HCT116 (cell line): ENCODE measurements at regions not wholly inside any gene's neighbourhood (a gene's known extent, or its start where the extent isn't known, plus 50 kb on each side); places are given as distances from the start of the nearest gene placed in this dataset.

Source experiments
- ATAC-seq: fragments of 200-7000 bp; cut with Tn5 transposase; 2 replicates; pipeline ENCODE4 v1.9.1; 2020; ENCODE audit warnings: mild to moderate bottlenecking, moderate library complexity
- BruUV-seq: library from RNA; stranded (reverse); fragments of 400-500 nt; replicated peaks from 2 replicates; lab custom pipeline; 2021; lab: Mats Ljungman, UMichigan
- CTCF ChIA-PET: fragments of 300-600 bp; sonication (Branson Sonifier 250); formaldehyde crosslinking; loops from one replicate; lab custom pipeline; 2021; ENCODE audit warnings: antibody characterized with exemption; lab: Charles Lee
- POLR2A ChIA-PET: fragments of 300-600, 350-600 bp; sonication (Branson Sonifier 250); formaldehyde crosslinking; loops from one replicate; lab custom pipeline; 2021; ENCODE audit warnings: antibody characterized with exemption; lab: Charles Lee
- RAD21 ChIA-PET, 2 experiments: fragments of 300-600 bp; sonication (Branson Sonifier 250); formaldehyde crosslinking; loops; one replicate each; lab custom pipeline; 2023; ENCODE audit warnings: low total read pairs in 2 of 2; ENCODE audit not compliant: uncharacterized antibody in 2 of 2, unreplicated experiment in 2 of 2, low non-redundant PET in 1 of 2; lab: Charles Lee
- DNase-seq: peaks from one replicate; pipeline ENCODE4 v3.0.0-alpha.2; 2010; ENCODE audit warnings: low read depth, low spot score
- H2AFZ ChIP-seq: fragments of 200-600 bp; shearing (Covaris generic), sonication (generic); 2 replicates; pipeline ENCODE4 v1.6.1; 2017; ENCODE audit warnings: low read depth, mixed run types, mixed read lengths, antibody characterized with exemption, low read length; ENCODE audit not compliant: poor library complexity, severe bottlenecking
- H3K27ac ChIP-seq: 2 replicates; pipeline ENCODE4 v1.5.1; 2012; ENCODE audit warnings: low read depth, low read length
- H3K27me3 ChIP-seq: fragments of 200-600 bp; sonication (generic); 2 replicates; pipeline ENCODE4 v1.6.1; 2016; ENCODE audit warnings: mixed run types, low read length, mixed read lengths; ENCODE audit not compliant: insufficient read depth
- H3K36me3 ChIP-seq, 2 experiments: fragments of 200-500 bp in 1 of 2; fragments of 200-600 bp in 1 of 2; sonication (Bioruptor generic) in 1 of 2; sonication (generic) in 1 of 2; 2 replicates each; pipeline versions ENCODE4 v1.5.1 to v1.6.1; 2014 to 2016; ENCODE audit warnings: low read length in 2 of 2, inconsistent platforms in 1 of 2, mixed read lengths in 1 of 2, mixed run types in 1 of 2; ENCODE audit not compliant: insufficient read depth in 2 of 2, control insufficient read depth in 1 of 2
- H3K4me1 ChIP-seq, 2 experiments: fragments of 200-600 bp in 1 of 2; sonication (generic) in 1 of 2; 2 replicates each; pipeline versions ENCODE4 v1.5.1 to v1.6.1; 2012 to 2017; ENCODE audit warnings: low read length in 2 of 2, inconsistent platforms in 1 of 2, mild to moderate bottlenecking in 1 of 2, mixed read lengths in 1 of 2, mixed run types in 1 of 2, moderate library complexity in 1 of 2; ENCODE audit not compliant: insufficient read depth in 2 of 2, control insufficient read depth in 1 of 2
- H3K4me2 ChIP-seq: fragments of 200-600 bp; sonication (generic); 2 replicates; pipeline ENCODE4 v1.6.1; 2017; ENCODE audit warnings: mixed run types, low read length, mixed read lengths
- H3K4me3 ChIP-seq, 2 experiments: fragments of 200-600 bp in 1 of 2; sonication (generic) in 1 of 2; replicated peaks in 1 of 2; 2 replicates each; pipeline ENCODE4 v1.5.1; 2011 to 2016; ENCODE audit warnings: low read length in 2 of 2, control low read depth in 1 of 2, low read depth in 1 of 2, mild to moderate bottlenecking in 1 of 2, mixed read lengths in 1 of 2, mixed run types in 1 of 2
- H3K79me2 ChIP-seq: fragments of 200-600 bp; sonication (generic); 2 replicates; pipeline ENCODE4 v1.6.1; 2017; ENCODE audit warnings: mild to moderate bottlenecking, mixed run types, low read length, moderate library complexity, mixed read lengths; ENCODE audit not compliant: insufficient read depth
- H3K9ac ChIP-seq: fragments of 200-600 bp; sonication (generic); 2 replicates; pipeline ENCODE4 v1.6.1; 2016; ENCODE audit warnings: low read length, mixed read lengths
- H3K9me2 ChIP-seq: fragments of 200-600 bp; sonication (generic), shearing (Covaris generic); 2 replicates; pipeline ENCODE4 v1.6.1; 2017; ENCODE audit warnings: mixed run types, mild to moderate bottlenecking, moderate library complexity; ENCODE audit not compliant: insufficient read depth
- H3K9me3 ChIP-seq, 2 experiments: fragments of 200-500 bp in 1 of 2; fragments of 200-600 bp in 1 of 2; sonication (Bioruptor generic) in 1 of 2; sonication (generic) in 1 of 2; 2 replicates each; pipeline ENCODE4 v1.6.1; 2014 to 2017; ENCODE audit warnings: low read length in 2 of 2, mixed read lengths in 2 of 2, inconsistent platforms in 1 of 2, low read depth in 1 of 2, mild to moderate bottlenecking in 1 of 2, mixed run types in 1 of 2, moderate library complexity in 1 of 2; ENCODE audit not compliant: control insufficient read depth in 1 of 2, insufficient read depth in 1 of 2
- H4K20me1 ChIP-seq: fragments of 200-600 bp; sonication (generic), shearing (Covaris generic); 2 replicates; pipeline ENCODE4 v1.6.1; 2017; ENCODE audit warnings: mixed run types, mild to moderate bottlenecking, moderate library complexity; ENCODE audit not compliant: insufficient read depth
- EGR1 ChIP-seq: IDR thresholded peaks from 2 replicates; pipeline ENCODE4 v1.6.1; 2012; ENCODE audit warnings: low read depth
- EZH2 ChIP-seq: fragments of 200-600 bp; sonication (generic); IDR thresholded peaks from 2 replicates; pipeline ENCODE4 v1.6.1; 2017; ENCODE audit warnings: antibody characterized with exemption, mixed run types
- MAX ChIP-seq: IDR thresholded peaks from 2 replicates; pipeline ENCODE4 v1.6.1; 2012
- POLR2AphosphoS5 ChIP-seq: IDR thresholded peaks from 2 replicates; pipeline ENCODE4 v1.6.1; 2011; ENCODE audit warnings: mild to moderate bottlenecking, low read depth, low read length, moderate library complexity
- SIN3A ChIP-seq: IDR thresholded peaks from 2 replicates; pipeline ENCODE4 v1.6.1; 2012; ENCODE audit warnings: low read depth
- ZBTB33 ChIP-seq: IDR thresholded peaks from 2 replicates; pipeline ENCODE4 v1.6.1; 2011; ENCODE audit warnings: mild to moderate bottlenecking, low read length, moderate library complexity; ENCODE audit not compliant: insufficient replicate concordance; ENCODE audit errors: extremely low read depth
- ZNF274 ChIP-seq: fragments of 200-500 bp; sonication (Bioruptor generic); IDR thresholded peaks from 2 replicates; pipeline ENCODE4 v1.6.1; 2014; ENCODE audit warnings: mild to moderate bottlenecking, low read depth, low read length, inconsistent platforms
- intact Hi-C: fragments of 100-400 bp; cut with micrococcal nuclease; formaldehyde crosslinking; loops from 2 replicates; pipeline ENCODE4 v1.10.0; 2022

GRCh38 chr6:116982401-116982800, 105.4 kb downstream of the RFX6 start:
- ATAC-seq (no peak), DNase-seq (no peak)
- Histone ChIP-seq H3K9me3 (peaks cover 0 to 10% of the 10 kb centered on the region in 2 experiments; a peak in 1 of 4 replicates), H3K4me1 (no peaks in the 10 kb centered on the region), H4K20me1 (no peaks in the 10 kb centered on the region), H3K27me3 (no peaks in the 10 kb centered on the region), H3K27ac (no peak overlapping the region), H2AFZ (no peak overlapping the region), H3K4me3 (no peak overlapping the region), H3K9me2 (no peaks in the 10 kb centered on the region; the same call in 1 of the 2 replicates), H3K36me3 (no peaks in the 10 kb centered on the region), H3K79me2 (no peaks in the 10 kb centered on the region), H3K4me2 (no peak overlapping the region), H3K9ac (no peak overlapping the region)
- ChIA-PET RAD21 (no interaction called here), POLR2A (no interaction called here), CTCF (no interaction called here)
- no TSS peak for BruUV-seq
- intact Hi-C loops: no loop called here
- TF ChIP-seq SIN3A: no peak
- TF ChIP-seq ZNF274: no peak
- TF ChIP-seq POLR2AphosphoS5: no peak
- TF ChIP-seq ZBTB33: no peak
- TF ChIP-seq EZH2: no peak
- TF ChIP-seq EGR1: no peak

DNA sequence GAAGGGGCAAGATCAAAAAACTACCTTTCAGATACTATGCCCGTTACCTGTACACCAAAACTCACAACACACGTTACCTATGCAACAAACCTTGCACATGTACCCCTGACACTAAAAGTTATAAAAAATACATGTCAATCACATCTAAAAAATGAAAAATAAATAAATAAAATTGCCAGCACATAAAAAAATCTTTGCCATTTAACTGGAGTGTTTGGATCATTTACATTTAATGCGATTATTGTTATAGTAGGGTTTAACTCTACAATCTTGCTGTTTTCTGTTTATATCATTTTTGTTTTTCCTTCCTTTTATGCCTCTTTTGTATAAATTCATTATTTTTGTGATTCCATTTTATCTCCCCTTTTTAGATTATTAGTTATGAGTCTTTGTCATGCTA, 106.3 kb downstream of the RFX6 start:
- H2AFZ ChIP-seq: no peak overlapping the region
- no peaks in the 10 kb centered on the region for H3K4me1 ChIP-seq
- H4K20me1 ChIP-seq: no peaks in the 10 kb centered on the region
- POLR2A ChIA-PET: no interaction called here
- no TSS peak for BruUV-seq
- peaks cover 0 to 10% of the 10 kb centered on the region in 2 experiments; a peak in 1 of 4 replicates for H3K9me3 ChIP-seq
- no peaks in the 10 kb centered on the region for H3K27me3 ChIP-seq
- H3K4me2 ChIP-seq: no peak overlapping the region
- no peaks in the 10 kb centered on the region for H3K9me2 ChIP-seq
- H3K36me3 ChIP-seq: no peaks in the 10 kb centered on the region
- ATAC-seq: no peak
- intact Hi-C loops: no loop called here
- H3K79me2 ChIP-seq: no peaks in the 10 kb centered on the region
- RAD21 ChIA-PET: no interaction called here
- CTCF ChIA-PET: no interaction called here
- DNase-seq: no peak
- TF ChIP-seq MAX: no peak
- H3K27ac ChIP-seq: no peak overlapping the region
- no peak overlapping the region for H3K9ac ChIP-seq
- no peak overlapping the region for H3K4me3 ChIP-seq
